DMS53 treated with DMSO at 0.1 percent for 48 hours (cell line): ENCODE measurements at regions not wholly inside any gene's neighbourhood (a gene's known extent, or its start where the extent isn't known, plus 50 kb on each side); places are given as distances from the start of the nearest gene placed in this dataset.
"Not testable (repeated sequence)": the region's sequence is repeated elsewhere in the genome, so short reads cannot be mapped to it uniquely, and the experiment has no call there.

Source experiments
- DNase-seq: peaks from one replicate; lab custom pipeline; 2025; ENCODE audit not compliant: unreplicated experiment; lab: John Stamatoyannopoulos, UW

- DNase-seq, result no peak
These were observed 364.7 kb downstream of the PTPRU start for GRCh38 chr1:29601021-29601420.

- no peak for DNase-seq
These were observed 363.5 kb downstream of the PTPRU start for GRCh38 chr1:29599826-29600225.

- DNase-seq, result no peak
These were observed 362.7 kb downstream of the PTPRU start for GRCh38 chr1:29599071-29599470.

- DNase-seq, result no peak
These were observed 361.5 kb downstream of the PTPRU start for GRCh38 chr1:29597861-29598260.

GRCh38 chr1:29593601-29594382 is 357.5 kb downstream of the PTPRU start:
- DNase-seq, result no peak

GRCh38 chr1:29592731-29593130 is 356.4 kb downstream of the PTPRU start:
- no peak for DNase-seq

- DNase-seq, result no peak
These were observed 355.9 kb downstream of the PTPRU start for GRCh38 chr1:29592261-29592615.

- no peak for DNase-seq
These were observed 355.4 kb downstream of the PTPRU start for GRCh38 chr1:29591601-29592260.

- DNase-seq, result no peak
These were observed 354.6 kb downstream of the PTPRU start for GRCh38 chr1:29590583-29591565.

GRCh38 chr1:29589716-29590115 is 353.4 kb downstream of the PTPRU start:
- DNase-seq, result not testable (repeated sequence)

GRCh38 chr1:29586991-29587745 is 350.8 kb downstream of the PTPRU start:
- DNase-seq, result no peak

- no peak for DNase-seq
These were observed 349.9 kb downstream of the PTPRU start for GRCh38 chr1:29586215-29586614.

- no peak for DNase-seq
These were observed 349.3 kb downstream of the PTPRU start for GRCh38 chr1:29585656-29586055.

GRCh38 chr1:29585201-29585600 is 348.9 kb downstream of the PTPRU start:
- DNase-seq, result no peak

- DNase-seq, result no peak
These were observed 348.5 kb downstream of the PTPRU start for GRCh38 chr1:29584776-29585175.

GRCh38 chr1:29584362-29584761 is 348.0 kb downstream of the PTPRU start:
- no peak for DNase-seq

- DNase-seq, result no peak
These were observed 347.4 kb downstream of the PTPRU start for GRCh38 chr1:29583727-29584126.

- DNase-seq, result no peak
These were observed 344.9 kb downstream of the PTPRU start for GRCh38 chr1:29581256-29581655.

- DNase-seq, result no peak
These were observed 343.6 kb downstream of the PTPRU start for GRCh38 chr1:29579821-29580425.

- DNase-seq, result no peak
These were observed 341.2 kb downstream of the PTPRU start for GRCh38 chr1:29577512-29577911.
